ENCODE measurements at regions not wholly inside any gene's neighbourhood (a gene's known extent, or its start where the extent isn't known, plus 50 kb on each side); places are given as distances from the start of the nearest gene placed in this dataset.

GRCh38 chr1:5495596-5496410 lies 496.4 kb downstream of the NPHP4 start:
- no peak for TF ChIP-seq CTCF (IDR thresholded peaks at IDR 0.05; ENCODE audit: low read depth, low read length)
- DNase-seq (ENCODE audit: extremely low read depth, low read depth), result no peak

GRCh38 chr1:5494518-5494917 lies 497.7 kb downstream of the NPHP4 start:
- no peak for TF ChIP-seq CTCF (IDR thresholded peaks at IDR 0.05; ENCODE audit: low read depth, low read length)
- no peak for DNase-seq (ENCODE audit: extremely low read depth, low read depth)

GRCh38 chr1:5493851-5494311 lies 498.3 kb downstream of the NPHP4 start:
- TF ChIP-seq CTCF (IDR thresholded peaks at IDR 0.05; ENCODE audit: low read depth, low read length), result no peak
- no peak for DNase-seq (ENCODE audit: extremely low read depth, low read depth)

GRCh38 chr1:5493275-5493674 lies 498.9 kb downstream of the NPHP4 start:
- no peak for TF ChIP-seq CTCF (IDR thresholded peaks at IDR 0.05; ENCODE audit: low read depth, low read length)
- no peak for DNase-seq (ENCODE audit: extremely low read depth, low read depth)

- DNase-seq (ENCODE audit: extremely low read depth, low read depth), result no peak
- TF ChIP-seq CTCF (IDR thresholded peaks at IDR 0.05; ENCODE audit: low read depth, low read length), result no peak
Observed at GRCh38 chr1:5492846-5493245, 499.4 kb downstream of the NPHP4 start.

GRCh38 chr1:5491207-5491904 lies 500.9 kb downstream of the NPHP4 start:
- DNase-seq (ENCODE audit: extremely low read depth, low read depth), result no peak
- TF ChIP-seq CTCF (IDR thresholded peaks at IDR 0.05; ENCODE audit: low read depth, low read length), result no peak

- no peak for DNase-seq (ENCODE audit: extremely low read depth, low read depth)
- TF ChIP-seq CTCF (IDR thresholded peaks at IDR 0.05; ENCODE audit: low read depth, low read length), result no peak
Observed at GRCh38 chr1:5490635-5491034, 501.6 kb downstream of the NPHP4 start.

All from AG09319 (cell line).